ENCODE measurements at regions not wholly inside any gene's neighbourhood (a gene's known extent, or its start where the extent isn't known, plus 50 kb on each side); places are given as distances from the start of the nearest gene placed in this dataset.

DNA sequence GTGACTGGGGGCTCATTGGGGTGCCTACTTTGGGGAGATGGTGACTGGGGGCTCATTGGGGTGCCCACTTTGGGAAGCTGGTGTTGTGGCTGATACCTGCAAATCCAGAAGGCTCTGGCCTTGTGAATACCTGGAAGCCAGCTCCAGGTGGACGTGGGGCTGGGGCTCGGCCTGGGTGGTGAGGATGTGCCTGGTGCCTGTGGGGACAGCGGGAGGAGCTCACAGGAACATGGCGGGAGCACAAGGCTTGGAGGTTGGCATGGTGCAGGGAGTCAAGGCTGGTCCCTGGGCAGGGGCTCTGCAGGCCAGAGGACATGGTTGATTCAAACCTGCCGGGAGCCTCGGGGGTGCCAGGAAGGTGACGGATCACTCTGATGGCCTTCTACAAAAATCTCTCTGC, 1165.7 kb downstream of the BRD1 start:
- WGBS, 5 donors, result 47 to 86% (median 84%) methylated on average over 3 to 7 of the region's 7 CpGs
- no peak overlapping the region for H3K27ac ChIP-seq
- peaks cover 0 to 2% (median 0%) of the 10 kb centered on the region in 4 donors for H3K4me1 ChIP-seq
- no peak for TF ChIP-seq EP300 (IDR thresholded peaks at IDR 0.05)
- TF ChIP-seq POLR2AphosphoS5 (IDR thresholded peaks at IDR 0.05), result no peak
- TF ChIP-seq POLR2A (IDR thresholded peaks at IDR 0.05), result no peak
- TF ChIP-seq, protein P1, sequence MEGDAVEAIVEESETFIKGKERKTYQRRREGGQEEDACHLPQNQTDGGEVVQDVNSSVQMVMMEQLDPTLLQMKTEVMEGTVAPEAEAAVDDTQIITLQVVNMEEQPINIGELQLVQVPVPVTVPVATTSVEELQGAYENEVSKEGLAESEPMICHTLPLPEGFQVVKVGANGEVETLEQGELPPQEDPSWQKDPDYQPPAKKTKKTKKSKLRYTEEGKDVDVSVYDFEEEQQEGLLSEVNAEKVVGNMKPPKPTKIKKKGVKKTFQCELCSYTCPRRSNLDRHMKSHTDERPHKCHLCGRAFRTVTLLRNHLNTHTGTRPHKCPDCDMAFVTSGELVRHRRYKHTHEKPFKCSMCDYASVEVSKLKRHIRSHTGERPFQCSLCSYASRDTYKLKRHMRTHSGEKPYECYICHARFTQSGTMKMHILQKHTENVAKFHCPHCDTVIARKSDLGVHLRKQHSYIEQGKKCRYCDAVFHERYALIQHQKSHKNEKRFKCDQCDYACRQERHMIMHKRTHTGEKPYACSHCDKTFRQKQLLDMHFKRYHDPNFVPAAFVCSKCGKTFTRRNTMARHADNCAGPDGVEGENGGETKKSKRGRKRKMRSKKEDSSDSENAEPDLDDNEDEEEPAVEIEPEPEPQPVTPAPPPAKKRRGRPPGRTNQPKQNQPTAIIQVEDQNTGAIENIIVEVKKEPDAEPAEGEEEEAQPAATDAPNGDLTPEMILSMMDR (IDR thresholded peaks at IDR 0.05), result no peak
- H3K36me3 ChIP-seq, result no peaks in the 10 kb centered on the region
- intact Hi-C loops (cut with DNase I; ENCODE audit: low total_unique reads), result no loop called here
- DNase-seq, result no peak
- peaks cover 0 to 10% (median 0%) of the 10 kb centered on the region in 3 donors for H3K27me3 ChIP-seq
- H3K4me3 ChIP-seq, result no peak overlapping the region
- H3K9me3 ChIP-seq, result peaks cover 5 to 21% (median 11%) of the 10 kb centered on the region in 4 donors

GRCh38 chr22:48660790-48661740, 1166.6 kb downstream of the BRD1 start:
- no peak overlapping the region for H3K4me3 ChIP-seq
- TF ChIP-seq POLR2A (IDR thresholded peaks at IDR 0.05), result no peak
- TF ChIP-seq EP300 (IDR thresholded peaks at IDR 0.05), result no peak
- TF ChIP-seq POLR2AphosphoS5 (IDR thresholded peaks at IDR 0.05), result no peak
- TF ChIP-seq, protein P1 (IDR thresholded peaks at IDR 0.05), result no peak
- DNase-seq, result peak in 1 of 2 donors; percentile 50
- intact Hi-C loops (cut with DNase I; ENCODE audit: low total_unique reads), result no loop called here
- H3K4me1 ChIP-seq, result no peaks in the 10 kb centered on the region
- no peaks in the 10 kb centered on the region for H3K36me3 ChIP-seq
- H3K27ac ChIP-seq, result no peak overlapping the region
- peaks cover 0 to 10% (median 0%) of the 10 kb centered on the region in 3 donors for H3K27me3 ChIP-seq
- WGBS, 5 donors, result 53 to 79% (median 64%) methylated on average over 24 to 33 of the region's 33 CpGs
- H3K9me3 ChIP-seq, result peaks cover 5 to 21% (median 11%) of the 10 kb centered on the region in 4 donors

GRCh38 chr22:48660104-48660789, 1167.4 kb downstream of the BRD1 start:
- no peak overlapping the region for H3K4me3 ChIP-seq
- intact Hi-C loops (cut with DNase I; ENCODE audit: low total_unique reads), result no loop called here
- no peaks in the 10 kb centered on the region for H3K4me1 ChIP-seq
- TF ChIP-seq POLR2A (IDR thresholded peaks at IDR 0.05), result no peak
- TF ChIP-seq, protein P1 (IDR thresholded peaks at IDR 0.05), result no peak
- TF ChIP-seq POLR2AphosphoS5 (IDR thresholded peaks at IDR 0.05), result no peak
- TF ChIP-seq EP300 (IDR thresholded peaks at IDR 0.05), result no peak
- peaks cover 5 to 23% (median 14%) of the 10 kb centered on the region in 4 donors for H3K9me3 ChIP-seq
- no peak for DNase-seq
- no peaks in the 10 kb centered on the region for H3K36me3 ChIP-seq
- WGBS, 5 donors, result 60 to 85% (median 79%) methylated on average over 17 to 22 of the region's 22 CpGs
- H3K27ac ChIP-seq, result no peak overlapping the region
- peaks cover 0 to 10% (median 0%) of the 10 kb centered on the region in 3 donors for H3K27me3 ChIP-seq

- H3K4me1 ChIP-seq, result no peaks in the 10 kb centered on the region
- H3K27me3 ChIP-seq, result peaks cover 0 to 10% (median 0%) of the 10 kb centered on the region in 3 donors
- no peak for DNase-seq
- H3K27ac ChIP-seq, result no peak overlapping the region
- no peak overlapping the region for H3K4me3 ChIP-seq
- TF ChIP-seq POLR2AphosphoS5 (IDR thresholded peaks at IDR 0.05) (no peak), POLR2A (IDR thresholded peaks at IDR 0.05) (no peak), EP300 (IDR thresholded peaks at IDR 0.05) (no peak)
- TF ChIP-seq, protein P1 (IDR thresholded peaks at IDR 0.05), result no peak
- peaks cover 5 to 29% (median 19%) of the 10 kb centered on the region in 4 donors for H3K9me3 ChIP-seq
- intact Hi-C loops (cut with DNase I; ENCODE audit: low total_unique reads), result loop anchor here (10.0 kb wide), 1 partner anchor 55 kb away; no protein-coding TSS in a partner anchor
- 74 to 84% (median 82%) methylated on average over 7 to 8 of the region's 8 CpGs for WGBS, 5 donors
- no peaks in the 10 kb centered on the region for H3K36me3 ChIP-seq
Measured at GRCh38 chr22:48659404-48659996, 1168.2 kb downstream of the BRD1 start.
